HCT116 (cell line): ENCODE measurements at regions not wholly inside any gene's neighbourhood (a gene's known extent, or its start where the extent isn't known, plus 50 kb on each side); places are given as distances from the start of the nearest gene placed in this dataset.

Experiments
- ATAC-seq: fragments of 200-7000 bp; cut with Tn5 transposase; 2 replicates; pipeline ENCODE4 v1.9.1; 2020; ENCODE audit warnings: mild to moderate bottlenecking, moderate library complexity
- BruUV-seq: library from RNA; stranded (reverse); fragments of 400-500 nt; replicated peaks from 2 replicates; lab custom pipeline; 2021; lab: Mats Ljungman, UMichigan
- CTCF ChIA-PET: fragments of 300-600 bp; sonication (Branson Sonifier 250); formaldehyde crosslinking; loops from one replicate; lab custom pipeline; 2021; ENCODE audit warnings: antibody characterized with exemption; lab: Charles Lee
- POLR2A ChIA-PET: fragments of 300-600, 350-600 bp; sonication (Branson Sonifier 250); formaldehyde crosslinking; loops from one replicate; lab custom pipeline; 2021; ENCODE audit warnings: antibody characterized with exemption; lab: Charles Lee
- RAD21 ChIA-PET, 2 experiments: fragments of 300-600 bp; sonication (Branson Sonifier 250); formaldehyde crosslinking; loops; one replicate each; lab custom pipeline; 2023; ENCODE audit warnings: low total read pairs in 2 of 2; ENCODE audit not compliant: uncharacterized antibody in 2 of 2, unreplicated experiment in 2 of 2, low non-redundant PET in 1 of 2; lab: Charles Lee
- DNase-seq: peaks from one replicate; pipeline ENCODE4 v3.0.0-alpha.2; 2010; ENCODE audit warnings: low read depth, low spot score
- H2AFZ ChIP-seq: fragments of 200-600 bp; shearing (Covaris generic), sonication (generic); 2 replicates; pipeline ENCODE4 v1.6.1; 2017; ENCODE audit warnings: low read depth, mixed run types, mixed read lengths, antibody characterized with exemption, low read length; ENCODE audit not compliant: poor library complexity, severe bottlenecking
- H3K27ac ChIP-seq: 2 replicates; pipeline ENCODE4 v1.5.1; 2012; ENCODE audit warnings: low read depth, low read length
- H3K27me3 ChIP-seq: fragments of 200-600 bp; sonication (generic); 2 replicates; pipeline ENCODE4 v1.6.1; 2016; ENCODE audit warnings: mixed run types, low read length, mixed read lengths; ENCODE audit not compliant: insufficient read depth
- H3K36me3 ChIP-seq, 2 experiments: fragments of 200-500 bp in 1 of 2; fragments of 200-600 bp in 1 of 2; sonication (Bioruptor generic) in 1 of 2; sonication (generic) in 1 of 2; 2 replicates each; pipeline versions ENCODE4 v1.5.1 to v1.6.1; 2014 to 2016; ENCODE audit warnings: low read length in 2 of 2, inconsistent platforms in 1 of 2, mixed read lengths in 1 of 2, mixed run types in 1 of 2; ENCODE audit not compliant: insufficient read depth in 2 of 2, control insufficient read depth in 1 of 2
- H3K4me1 ChIP-seq, 2 experiments: fragments of 200-600 bp in 1 of 2; sonication (generic) in 1 of 2; 2 replicates each; pipeline versions ENCODE4 v1.5.1 to v1.6.1; 2012 to 2017; ENCODE audit warnings: low read length in 2 of 2, inconsistent platforms in 1 of 2, mild to moderate bottlenecking in 1 of 2, mixed read lengths in 1 of 2, mixed run types in 1 of 2, moderate library complexity in 1 of 2; ENCODE audit not compliant: insufficient read depth in 2 of 2, control insufficient read depth in 1 of 2
- H3K4me2 ChIP-seq: fragments of 200-600 bp; sonication (generic); 2 replicates; pipeline ENCODE4 v1.6.1; 2017; ENCODE audit warnings: mixed run types, low read length, mixed read lengths
- H3K4me3 ChIP-seq, 2 experiments: fragments of 200-600 bp in 1 of 2; sonication (generic) in 1 of 2; replicated peaks in 1 of 2; 2 replicates each; pipeline ENCODE4 v1.5.1; 2011 to 2016; ENCODE audit warnings: low read length in 2 of 2, control low read depth in 1 of 2, low read depth in 1 of 2, mild to moderate bottlenecking in 1 of 2, mixed read lengths in 1 of 2, mixed run types in 1 of 2
- H3K79me2 ChIP-seq: fragments of 200-600 bp; sonication (generic); 2 replicates; pipeline ENCODE4 v1.6.1; 2017; ENCODE audit warnings: mild to moderate bottlenecking, mixed run types, low read length, moderate library complexity, mixed read lengths; ENCODE audit not compliant: insufficient read depth
- H3K9ac ChIP-seq: fragments of 200-600 bp; sonication (generic); 2 replicates; pipeline ENCODE4 v1.6.1; 2016; ENCODE audit warnings: low read length, mixed read lengths
- H3K9me2 ChIP-seq: fragments of 200-600 bp; sonication (generic), shearing (Covaris generic); 2 replicates; pipeline ENCODE4 v1.6.1; 2017; ENCODE audit warnings: mixed run types, mild to moderate bottlenecking, moderate library complexity; ENCODE audit not compliant: insufficient read depth
- H3K9me3 ChIP-seq, 2 experiments: fragments of 200-500 bp in 1 of 2; fragments of 200-600 bp in 1 of 2; sonication (Bioruptor generic) in 1 of 2; sonication (generic) in 1 of 2; 2 replicates each; pipeline ENCODE4 v1.6.1; 2014 to 2017; ENCODE audit warnings: low read length in 2 of 2, mixed read lengths in 2 of 2, inconsistent platforms in 1 of 2, low read depth in 1 of 2, mild to moderate bottlenecking in 1 of 2, mixed run types in 1 of 2, moderate library complexity in 1 of 2; ENCODE audit not compliant: control insufficient read depth in 1 of 2, insufficient read depth in 1 of 2
- H4K20me1 ChIP-seq: fragments of 200-600 bp; sonication (generic), shearing (Covaris generic); 2 replicates; pipeline ENCODE4 v1.6.1; 2017; ENCODE audit warnings: mixed run types, mild to moderate bottlenecking, moderate library complexity; ENCODE audit not compliant: insufficient read depth
- ATF3 ChIP-seq: IDR thresholded peaks from 2 replicates; pipeline ENCODE4 v1.6.1; 2012
- CEBPB ChIP-seq: IDR thresholded peaks from 2 replicates; pipeline ENCODE4 v1.6.1; 2012; ENCODE audit warnings: low read depth
- CTCF ChIP-seq, 3 experiments: fragments of 200-600 bp in 1 of 3; sonication (generic) in 1 of 3; IDR thresholded peaks in 2 of 3; conservative IDR thresholded peaks in 1 of 3; 2 replicates each; pipeline ENCODE4 v1.5.1; 2012 to 2017; ENCODE audit warnings: low read depth in 2 of 3, low read length in 2 of 3, antibody characterized with exemption in 1 of 3, borderline replicate concordance in 1 of 3, control low read depth in 1 of 3, mild to moderate bottlenecking in 1 of 3, mixed read lengths in 1 of 3, mixed run types in 1 of 3, moderate library complexity in 1 of 3; ENCODE audit not compliant: insufficient read depth in 1 of 3
- EGR1 ChIP-seq: IDR thresholded peaks from 2 replicates; pipeline ENCODE4 v1.6.1; 2012; ENCODE audit warnings: low read depth
- EZH2 ChIP-seq: fragments of 200-600 bp; sonication (generic); IDR thresholded peaks from 2 replicates; pipeline ENCODE4 v1.6.1; 2017; ENCODE audit warnings: antibody characterized with exemption, mixed run types
- EZH2phosphoT487 ChIP-seq: fragments of 200-600 bp; IDR thresholded peaks from 2 replicates; pipeline ENCODE4 v1.6.1; 2018; ENCODE audit warnings: antibody characterized with exemption, borderline replicate concordance
- JUND ChIP-seq: IDR thresholded peaks from 2 replicates; pipeline ENCODE4 v1.6.1; 2012
- POLR2A ChIP-seq: IDR thresholded peaks from 2 replicates; pipeline ENCODE4 v1.7.0; 2011; ENCODE audit warnings: borderline replicate concordance; ENCODE audit not compliant: insufficient read depth, insufficient read length; ENCODE audit errors: extremely low read depth
- RAD21 ChIP-seq: IDR thresholded peaks from 2 replicates; pipeline ENCODE4 v1.6.1; 2012; ENCODE audit warnings: low read depth, mild to moderate bottlenecking
- REST ChIP-seq: IDR thresholded peaks from 2 replicates; pipeline ENCODE4 v1.6.1; 2012; ENCODE audit warnings: low read depth
- SRF ChIP-seq: IDR thresholded peaks from 2 replicates; pipeline ENCODE4 v1.6.1; 2012; ENCODE audit warnings: low read depth
- TCF7L2 ChIP-seq: IDR thresholded peaks from 2 replicates; pipeline ENCODE4 v1.7.0; 2011; ENCODE audit warnings: borderline replicate concordance, inconsistent platforms; ENCODE audit not compliant: insufficient read depth, insufficient read length; ENCODE audit errors: extremely low read depth
- ZFX ChIP-seq: fragments of 450-650 bp; IDR thresholded peaks from 2 replicates; pipeline ENCODE4 v1.6.1; 2017
- ZNF274 ChIP-seq: fragments of 200-500 bp; sonication (Bioruptor generic); IDR thresholded peaks from 2 replicates; pipeline ENCODE4 v1.6.1; 2014; ENCODE audit warnings: mild to moderate bottlenecking, low read depth, low read length, inconsistent platforms
- intact Hi-C: fragments of 100-400 bp; cut with micrococcal nuclease; formaldehyde crosslinking; loops from 2 replicates; pipeline ENCODE4 v1.10.0; 2022

GRCh38 chr11:98062714-98063113 lies 958.0 kb upstream of the CNTN5 start (continued):
- TF ChIP-seq REST: no peak
- no peak for TF ChIP-seq JUND
- TF ChIP-seq ZNF274: no peak
- TF ChIP-seq CTCF (IDR thresholded peaks at IDR 0.05 in 2 of 3, conservative IDR thresholded peaks at IDR 0.05 in 1 of 3; ENCODE audit: borderline replicate concordance in 1 of 3, insufficient read depth in 1 of 3, low read depth in 2 of 3, low read length in 2 of 3): no peak
- no peak for TF ChIP-seq RAD21
- TF ChIP-seq POLR2A: no peak
- TF ChIP-seq SRF: no peak
- no peak for TF ChIP-seq ZFX

- ChIA-PET CTCF (no interaction called here), RAD21 (no interaction called here), POLR2A (no interaction called here)
- Histone ChIP-seq H3K27ac (no peak overlapping the region), H2AFZ (no peak overlapping the region), H3K4me1 (no peaks in the 10 kb centered on the region), H3K4me2 (no peak overlapping the region), H3K4me3 (no peak overlapping the region), H3K27me3 (no peaks in the 10 kb centered on the region), H4K20me1 (no peaks in the 10 kb centered on the region), H3K9me2 (no peaks in the 10 kb centered on the region), H3K79me2 (no peaks in the 10 kb centered on the region), H3K36me3 (no peaks in the 10 kb centered on the region), H3K9me3 (peaks cover 0 to 8% of the 10 kb centered on the region in 2 experiments; a peak in 2 of 4 replicates), H3K9ac (no peak overlapping the region)
- DNase-seq: no peak
- BruUV-seq: no TSS peak
- no peak for ATAC-seq
- intact Hi-C loops: no loop called here
- no peak for TF ChIP-seq CTCF (IDR thresholded peaks at IDR 0.05 in 2 of 3, conservative IDR thresholded peaks at IDR 0.05 in 1 of 3; ENCODE audit: borderline replicate concordance in 1 of 3, insufficient read depth in 1 of 3, low read depth in 2 of 3, low read length in 2 of 3)
- TF ChIP-seq EGR1: no peak
- no peak for TF ChIP-seq CEBPB
- no peak for TF ChIP-seq REST
- TF ChIP-seq ZFX: no peak
- TF ChIP-seq TCF7L2: no peak
- TF ChIP-seq ATF3: no peak
- TF ChIP-seq EZH2: no peak
- TF ChIP-seq EZH2phosphoT487: no peak
Measured at GRCh38 chr11:98068251-98068650, 952.5 kb upstream of the CNTN5 start.
